ENCODE measurements at regions not wholly inside any gene's neighbourhood (a gene's known extent, or its start where the extent isn't known, plus 50 kb on each side); places are given as distances from the start of the nearest gene placed in this dataset.

GRCh38 chr11:128404437-128404836, 182.9 kb downstream of the ETS1 start:
- Histone ChIP-seq H3F3A (ENCODE audit: low read depth) (no peaks in the 10 kb centered on the region), H2AFZ (ENCODE audit: low read length) (0 out of 2 replicates have a peak overlapping the region, but pooled peaks have one; percentile 3), H3K27me3 (ENCODE audit: insufficient read depth, low read length, poor library complexity, severe bottlenecking) (no peaks in the 10 kb centered on the region), H3K36me3 (ENCODE audit: insufficient read depth, low read length) (no peaks in the 10 kb centered on the region), H4K20me1 (ENCODE audit: insufficient read depth, low read length, poor library complexity, severe bottlenecking) (no peaks in the 10 kb centered on the region), H3K79me2 (ENCODE audit: insufficient read depth, low read length) (no peaks in the 10 kb centered on the region), H3K4me2 (ENCODE audit: low read depth, low read length, poor library complexity, severe bottlenecking) (no peak overlapping the region), H3K9me2 (replicated peaks; ENCODE audit: low read depth, low read length) (no peaks in the 10 kb centered on the region), H3K9me3 (ENCODE audit: insufficient read depth, low read depth, low read length) (no peaks in the 10 kb centered on the region), H3K4me1 (ENCODE audit: insufficient read depth, low read length, poor library complexity, severe bottlenecking) (peaks cover 19% of the 10 kb centered on the region), H3K4me3 (ENCODE audit: low read length, poor library complexity, severe bottlenecking) (no peak overlapping the region), H3K9ac (ENCODE audit: low read depth, low read length, poor library complexity, severe bottlenecking) (no peak overlapping the region)
- no peak for TF ChIP-seq CTCF (conservative IDR thresholded peaks at IDR 0.05; ENCODE audit: low read length)

DNA sequence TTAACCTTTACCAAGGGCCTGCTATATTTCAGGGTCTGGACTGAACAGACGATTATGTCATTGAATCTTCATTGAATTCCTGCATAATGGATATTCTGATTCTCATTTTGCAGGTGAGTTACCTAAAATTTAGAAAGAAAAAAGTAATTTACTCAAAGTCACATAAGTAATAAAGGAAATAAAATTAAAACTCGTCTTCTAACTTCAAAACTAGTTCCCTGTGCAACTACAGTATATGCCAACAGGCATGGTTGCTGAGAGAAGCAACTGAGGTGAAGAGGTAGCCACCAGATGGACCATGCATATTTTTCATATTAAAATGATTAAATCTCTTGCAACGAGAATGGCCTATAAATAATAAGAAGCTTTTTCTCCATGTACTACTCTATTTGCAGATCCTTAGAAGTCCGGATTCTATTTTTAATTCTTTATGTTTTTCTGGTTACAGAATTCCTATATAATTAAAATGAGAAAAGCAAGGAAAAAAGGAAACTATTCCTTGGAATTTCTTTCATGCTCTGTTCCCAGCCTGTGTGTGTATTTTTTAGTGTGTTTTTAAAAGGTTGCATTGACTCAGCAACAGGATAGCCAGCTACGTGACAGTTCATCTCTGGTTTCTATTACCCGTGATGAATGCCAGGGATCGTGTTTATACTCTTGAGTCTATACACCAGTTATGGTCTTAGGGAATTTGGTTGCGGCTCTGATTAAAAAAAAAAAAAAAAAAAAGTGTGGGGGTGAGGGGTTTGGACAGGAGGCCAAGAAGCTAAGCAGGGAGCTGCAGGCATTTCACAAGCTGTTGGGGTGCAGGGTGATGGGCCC, 186.8 kb downstream of the ETS1 start:
- Histone ChIP-seq H3K4me3 (ENCODE audit: low read length, poor library complexity, severe bottlenecking) (no peak overlapping the region), H3K4me2 (ENCODE audit: low read depth, low read length, poor library complexity, severe bottlenecking) (no peak overlapping the region), H3K79me2 (ENCODE audit: insufficient read depth, low read length) (no peaks in the 10 kb centered on the region), H4K20me1 (ENCODE audit: insufficient read depth, low read length, poor library complexity, severe bottlenecking) (no peaks in the 10 kb centered on the region), H3K9me3 (ENCODE audit: insufficient read depth, low read depth, low read length) (no peaks in the 10 kb centered on the region), H3K4me1 (ENCODE audit: insufficient read depth, low read length, poor library complexity, severe bottlenecking) (peaks cover 16% of the 10 kb centered on the region), H3F3A (ENCODE audit: low read depth) (no peaks in the 10 kb centered on the region), H3K9ac (ENCODE audit: low read depth, low read length, poor library complexity, severe bottlenecking) (no peak overlapping the region), H2AFZ (ENCODE audit: low read length) (no peak overlapping the region), H3K27me3 (ENCODE audit: insufficient read depth, low read length, poor library complexity, severe bottlenecking) (no peaks in the 10 kb centered on the region), H3K36me3 (ENCODE audit: insufficient read depth, low read length) (no peaks in the 10 kb centered on the region), H3K9me2 (replicated peaks; ENCODE audit: low read depth, low read length) (no peaks in the 10 kb centered on the region)
- TF ChIP-seq CTCF (conservative IDR thresholded peaks at IDR 0.05; ENCODE audit: low read length), result no peak

- no peak overlapping the region for H3K4me3 ChIP-seq (ENCODE audit: low read length, poor library complexity, severe bottlenecking)
- no peak overlapping the region for H3K4me2 ChIP-seq (ENCODE audit: low read depth, low read length, poor library complexity, severe bottlenecking)
These were observed 187.9 kb downstream of the ETS1 start for GRCh38 chr11:128399251-128400121.

More at GRCh38 chr11:128399251-128400121, 187.9 kb downstream of the ETS1 start:
- H3K36me3 ChIP-seq (ENCODE audit: insufficient read depth, low read length), result no peaks in the 10 kb centered on the region
- TF ChIP-seq CTCF (conservative IDR thresholded peaks at IDR 0.05; ENCODE audit: low read length), result no peak
- no peak for TF ChIP-seq EZH2phosphoT487 (IDR thresholded peaks at IDR 0.05; ENCODE audit: borderline replicate concordance)
- H3K9ac ChIP-seq (ENCODE audit: low read depth, low read length, poor library complexity, severe bottlenecking), result no peak overlapping the region
- no peaks in the 10 kb centered on the region for H3K9me2 ChIP-seq (replicated peaks; ENCODE audit: low read depth, low read length)
- no peaks in the 10 kb centered on the region for H3K27me3 ChIP-seq (ENCODE audit: insufficient read depth, low read length, poor library complexity, severe bottlenecking)
- H3K9me3 ChIP-seq (ENCODE audit: insufficient read depth, low read depth, low read length), result no peaks in the 10 kb centered on the region
- H4K20me1 ChIP-seq (ENCODE audit: insufficient read depth, low read length, poor library complexity, severe bottlenecking), result no peaks in the 10 kb centered on the region
- peak overlapping the region; percentile 68 for H2AFZ ChIP-seq (ENCODE audit: low read length)
- H3K79me2 ChIP-seq (ENCODE audit: insufficient read depth, low read length), result no peaks in the 10 kb centered on the region
- no peaks in the 10 kb centered on the region for H3F3A ChIP-seq (ENCODE audit: low read depth)
- H3K4me1 ChIP-seq (ENCODE audit: insufficient read depth, low read length, poor library complexity, severe bottlenecking), result peaks cover 13% of the 10 kb centered on the region
